ENCODE measurements at regions not wholly inside any gene's neighbourhood (a gene's known extent, or its start where the extent isn't known, plus 50 kb on each side); places are given as distances from the start of the nearest gene placed in this dataset.
A peak's percentile ranks its signal among the peaks of the same experiment; 100 is the strongest.
"Not testable (repeated sequence)": the region's sequence is repeated elsewhere in the genome, so short reads cannot be mapped to it uniquely, and the experiment has no call there.

- no peak overlapping the region for H3K27ac ChIP-seq (ENCODE audit: low read depth in 1 of 2, low read length in 2 of 2)
- no peaks in the 10 kb centered on the region for H3K9me3 ChIP-seq (ENCODE audit: control insufficient read depth in 1 of 2, insufficient read depth in 1 of 2, low read length in 2 of 2)
- Mint-ChIP-seq H3K27ac (peak overlapping the region; percentile 83), H3K4me3 (no peak overlapping the region), H3K27me3 (no peaks in the 10 kb centered on the region), H3K9me3 (no peaks in the 10 kb centered on the region), H3K36me3 (ENCODE audit: low read depth) (peaks cover 9% of the 10 kb centered on the region), H3K4me1 (ENCODE audit: low read depth) (peaks cover 94% of the 10 kb centered on the region)
- ChIA-PET POLR2A (no interaction called here), CTCF (interaction anchor here (0.5 to 2.2 kb wide), 2 partner anchors 16 to 582 kb away, joined by 5 to 6 read pairs; no protein-coding TSS in a partner anchor)
- H3K4me3 ChIP-seq (ENCODE audit: low read length) = no peak overlapping the region
- TF ChIP-seq, protein P1, sequence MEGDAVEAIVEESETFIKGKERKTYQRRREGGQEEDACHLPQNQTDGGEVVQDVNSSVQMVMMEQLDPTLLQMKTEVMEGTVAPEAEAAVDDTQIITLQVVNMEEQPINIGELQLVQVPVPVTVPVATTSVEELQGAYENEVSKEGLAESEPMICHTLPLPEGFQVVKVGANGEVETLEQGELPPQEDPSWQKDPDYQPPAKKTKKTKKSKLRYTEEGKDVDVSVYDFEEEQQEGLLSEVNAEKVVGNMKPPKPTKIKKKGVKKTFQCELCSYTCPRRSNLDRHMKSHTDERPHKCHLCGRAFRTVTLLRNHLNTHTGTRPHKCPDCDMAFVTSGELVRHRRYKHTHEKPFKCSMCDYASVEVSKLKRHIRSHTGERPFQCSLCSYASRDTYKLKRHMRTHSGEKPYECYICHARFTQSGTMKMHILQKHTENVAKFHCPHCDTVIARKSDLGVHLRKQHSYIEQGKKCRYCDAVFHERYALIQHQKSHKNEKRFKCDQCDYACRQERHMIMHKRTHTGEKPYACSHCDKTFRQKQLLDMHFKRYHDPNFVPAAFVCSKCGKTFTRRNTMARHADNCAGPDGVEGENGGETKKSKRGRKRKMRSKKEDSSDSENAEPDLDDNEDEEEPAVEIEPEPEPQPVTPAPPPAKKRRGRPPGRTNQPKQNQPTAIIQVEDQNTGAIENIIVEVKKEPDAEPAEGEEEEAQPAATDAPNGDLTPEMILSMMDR (IDR thresholded peaks at IDR 0.05) = no peak
- H3K4me1 ChIP-seq (ENCODE audit: insufficient read depth, low read length) = peaks cover 52% of the 10 kb centered on the region
- intact Hi-C loops (cut with DNase I, micrococcal nuclease) = no loop called here
- H3K36me3 ChIP-seq (ENCODE audit: insufficient read depth, low read length) = peaks cover 5% of the 10 kb centered on the region
- DNase-seq = no peak
- H3K27me3 ChIP-seq (ENCODE audit: control insufficient read depth in 1 of 2, insufficient read depth in 2 of 2, low read length in 2 of 2) = no peaks in the 10 kb centered on the region
- ATAC-seq (ENCODE audit: poor library complexity) = no peak
These were observed 55.4 kb upstream of the CYP2D6 start for GRCh38 chr22:42185915-42186439.

- Histone ChIP-seq H3K36me3 (ENCODE audit: insufficient read depth, low read length) (peaks cover 6% of the 10 kb centered on the region), H3K27ac (ENCODE audit: low read depth in 1 of 2, low read length in 2 of 2) (no peak overlapping the region), H3K4me1 (ENCODE audit: insufficient read depth, low read length) (peaks cover 63% of the 10 kb centered on the region), H3K4me3 (ENCODE audit: low read length) (no peak overlapping the region), H3K27me3 (ENCODE audit: control insufficient read depth in 1 of 2, insufficient read depth in 2 of 2, low read length in 2 of 2) (no peaks in the 10 kb centered on the region), H3K9me3 (ENCODE audit: control insufficient read depth in 1 of 2, insufficient read depth in 1 of 2, low read length in 2 of 2) (no peaks in the 10 kb centered on the region)
- Mint-ChIP-seq H3K27ac (peak overlapping the region; percentile 83), H3K4me1 (ENCODE audit: low read depth) (peaks cover 94% of the 10 kb centered on the region), H3K9me3 (no peaks in the 10 kb centered on the region), H3K4me3 (no peak overlapping the region), H3K27me3 (no peaks in the 10 kb centered on the region), H3K36me3 (ENCODE audit: low read depth) (peaks cover 16% of the 10 kb centered on the region)
- TF ChIP-seq, protein P1 (IDR thresholded peaks at IDR 0.05) = no peak
- CTCF ChIA-PET = interaction anchor here (0.6 to 2.2 kb wide), 2 partner anchors 17 to 260 kb away, joined by 3 to 6 read pairs; no protein-coding TSS in a partner anchor
- intact Hi-C loops (cut with DNase I, micrococcal nuclease) = no loop called here
- ATAC-seq (ENCODE audit: poor library complexity) (no peak), DNase-seq (peak in 1 of 14 experiments; percentile 15)
- POLR2A ChIA-PET = no interaction called here
These were observed 54.2 kb upstream of the CYP2D6 start for GRCh38 chr22:42184852-42185251.

GRCh38 chr22:42183461-42184059, 53.0 kb upstream of the CYP2D6 start:
- H3K9me3 ChIP-seq (ENCODE audit: control insufficient read depth in 1 of 2, insufficient read depth in 1 of 2, low read length in 2 of 2); H3K4me3 ChIP-seq (ENCODE audit: low read length); H3K27me3 ChIP-seq (ENCODE audit: control insufficient read depth in 1 of 2, insufficient read depth in 2 of 2, low read length in 2 of 2); H3K27me3 Mint-ChIP-seq; intact Hi-C loops (cut with DNase I, micrococcal nuclease); POLR2A ChIA-PET; H3K9me3 Mint-ChIP-seq: not testable (repeated sequence)
- Histone ChIP-seq H3K36me3 (ENCODE audit: insufficient read depth, low read length) (peaks cover 17% of the 10 kb centered on the region), H3K4me1 (ENCODE audit: insufficient read depth, low read length) (peaks cover 67% of the 10 kb centered on the region), H3K27ac (ENCODE audit: low read depth in 1 of 2, low read length in 2 of 2) (peak overlapping the region; percentile 26 to 37)
- Mint-ChIP-seq H3K27ac (peak overlapping the region; percentile 83), H3K36me3 (ENCODE audit: low read depth) (peaks cover 18% of the 10 kb centered on the region), H3K4me1 (ENCODE audit: low read depth) (peaks cover 93% of the 10 kb centered on the region), H3K4me3 (peak overlapping the region; percentile 43)
- peak; percentile 22 for ATAC-seq (ENCODE audit: poor library complexity)
- CTCF ChIA-PET = interaction anchor here (1.4 to 2.2 kb wide), 2 partner anchors 19 to 34 kb away, joined by 3 to 6 read pairs; no protein-coding TSS in a partner anchor
- peak in 4 of 14 experiments; percentile 21 to 79 (median 64) for DNase-seq

All from CD4-positive, alpha-beta T cell (primary cell).